GM19438 (cell line): ENCODE measurements at regions not wholly inside any gene's neighbourhood (a gene's known extent, or its start where the extent isn't known, plus 50 kb on each side); places are given as distances from the start of the nearest gene placed in this dataset.
"Not testable (repeated sequence)": the region's sequence is repeated elsewhere in the genome, so short reads cannot be mapped to it uniquely, and the experiment has no call there.

Experiments
- ATAC-seq: cut with Tn5 transposase; IDR thresholded peaks from one replicate; pipeline ENCODE4 v1.9.1; 2021; ENCODE audit warnings: low read depth; ENCODE audit not compliant: unreplicated experiment

DNA sequence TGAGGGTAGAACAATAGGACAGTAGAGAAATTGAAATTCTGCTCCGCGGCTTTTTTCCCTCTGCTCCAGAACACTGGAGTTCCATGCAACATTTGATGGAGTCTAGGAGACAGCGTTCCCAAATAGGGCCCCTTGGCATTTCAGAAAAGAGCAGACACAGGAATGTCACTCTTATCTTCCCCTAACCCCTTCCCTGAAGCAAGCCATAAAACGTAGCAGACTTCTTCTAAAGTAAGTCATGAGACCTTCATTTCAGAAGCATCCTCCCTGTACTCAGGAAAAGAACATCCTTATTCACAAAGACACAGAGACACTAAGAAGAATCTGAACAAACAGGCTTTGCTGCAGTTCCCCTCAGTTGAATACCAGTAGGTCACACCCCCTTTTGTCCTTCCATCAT, 296.1 kb upstream of the SOX9 start:
- ATAC-seq = no peak

DNA sequence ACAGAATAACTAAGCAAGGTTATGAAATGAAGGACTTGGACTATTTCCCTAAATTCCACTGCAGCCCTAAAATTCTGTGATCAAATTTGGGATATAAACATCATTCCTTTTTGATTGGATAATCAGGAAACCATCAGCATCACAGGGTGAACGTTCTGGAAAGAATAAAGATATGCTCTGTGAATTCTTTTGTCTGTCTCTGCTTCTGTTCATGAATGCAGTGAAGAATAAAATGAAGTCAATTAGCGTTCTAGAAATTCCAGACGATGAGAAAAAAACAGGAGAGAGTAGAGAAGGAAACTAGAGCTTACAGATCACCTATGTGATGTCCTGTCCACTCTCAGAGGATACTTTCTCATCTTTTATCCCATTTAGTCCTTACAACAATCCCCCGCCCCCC, 295.1 kb upstream of the SOX9 start:
- ATAC-seq = no peak

DNA sequence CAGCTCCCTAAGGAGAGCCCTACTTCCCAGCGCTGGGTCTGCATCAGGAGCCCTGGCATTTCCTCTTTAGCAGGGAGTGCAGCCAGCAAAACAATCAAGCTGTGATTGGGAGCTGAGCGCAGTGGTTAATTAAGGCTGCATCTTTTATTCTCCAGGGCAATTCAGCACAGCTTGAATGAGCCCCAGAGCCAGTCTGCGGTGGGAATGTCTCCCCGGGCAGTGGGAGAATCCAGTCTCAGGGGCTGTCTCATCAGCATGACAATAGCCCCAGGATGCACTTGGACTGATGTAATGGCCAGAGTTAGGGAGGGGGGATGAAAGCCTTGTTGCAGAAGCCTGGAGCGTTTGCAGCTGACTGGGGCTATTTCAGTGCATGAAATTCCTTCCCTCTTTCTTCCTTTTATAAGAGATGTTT, 292.6 kb upstream of the SOX9 start:
- ATAC-seq = no peak

DNA sequence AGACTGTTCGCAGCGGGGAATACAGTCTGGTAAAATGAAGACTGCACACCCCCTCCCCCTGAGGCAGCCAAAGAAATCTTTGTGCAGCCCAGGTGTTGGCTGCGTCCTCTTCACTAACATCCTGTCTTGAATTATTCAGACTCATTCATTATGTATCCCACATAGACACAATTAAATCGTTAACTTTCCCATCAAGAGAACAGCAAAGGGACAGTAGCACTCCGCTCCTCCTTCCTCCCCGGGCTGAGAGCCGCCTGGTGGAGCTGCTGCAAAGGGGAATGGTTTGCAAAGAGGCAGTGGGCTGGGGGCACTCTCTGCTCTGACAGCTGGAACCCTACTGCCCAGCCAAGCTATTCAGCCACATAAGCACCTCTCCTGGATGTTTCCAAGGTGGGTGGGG, 290.0 kb upstream of the SOX9 start:
- ATAC-seq = no peak

DNA sequence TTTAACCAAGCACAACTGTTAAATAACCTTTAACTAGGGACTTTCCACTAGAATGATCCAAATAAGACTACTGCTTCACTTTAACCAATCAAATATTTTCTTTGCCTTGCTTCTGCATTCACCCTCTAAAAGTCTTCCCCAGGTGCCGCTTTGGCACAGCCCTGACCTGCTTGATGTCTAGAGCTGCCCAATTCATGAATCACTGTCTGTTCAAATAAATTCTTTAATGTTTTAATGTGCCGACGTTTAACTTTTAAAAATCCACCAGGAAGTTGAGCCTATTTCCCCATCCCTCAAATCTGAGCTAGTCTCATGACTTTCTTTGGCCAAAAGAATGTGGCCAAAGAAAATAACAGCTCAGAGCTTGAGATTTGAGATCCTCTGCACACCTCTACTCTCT, 277.8 kb upstream of the SOX9 start:
- ATAC-seq = no peak

DNA sequence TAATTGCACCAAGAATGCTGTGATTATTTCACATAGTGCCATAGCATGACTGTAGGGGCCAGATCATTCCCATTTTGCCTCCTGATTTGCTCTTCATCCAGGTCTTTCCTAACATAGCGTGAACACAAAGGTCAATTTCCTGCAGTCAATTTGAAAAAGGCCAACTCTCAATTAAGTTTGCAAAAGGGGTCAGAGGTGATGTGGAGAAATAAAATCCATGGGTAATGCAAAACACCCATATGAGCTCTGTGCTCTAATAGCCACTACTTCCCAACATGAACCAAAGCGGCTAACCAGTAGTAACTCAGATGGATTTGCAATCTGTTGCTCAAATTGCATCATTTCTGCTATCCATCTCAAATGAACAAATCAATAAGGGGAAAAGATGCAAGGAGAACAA, 275.5 kb upstream of the SOX9 start:
- ATAC-seq = no peak

DNA sequence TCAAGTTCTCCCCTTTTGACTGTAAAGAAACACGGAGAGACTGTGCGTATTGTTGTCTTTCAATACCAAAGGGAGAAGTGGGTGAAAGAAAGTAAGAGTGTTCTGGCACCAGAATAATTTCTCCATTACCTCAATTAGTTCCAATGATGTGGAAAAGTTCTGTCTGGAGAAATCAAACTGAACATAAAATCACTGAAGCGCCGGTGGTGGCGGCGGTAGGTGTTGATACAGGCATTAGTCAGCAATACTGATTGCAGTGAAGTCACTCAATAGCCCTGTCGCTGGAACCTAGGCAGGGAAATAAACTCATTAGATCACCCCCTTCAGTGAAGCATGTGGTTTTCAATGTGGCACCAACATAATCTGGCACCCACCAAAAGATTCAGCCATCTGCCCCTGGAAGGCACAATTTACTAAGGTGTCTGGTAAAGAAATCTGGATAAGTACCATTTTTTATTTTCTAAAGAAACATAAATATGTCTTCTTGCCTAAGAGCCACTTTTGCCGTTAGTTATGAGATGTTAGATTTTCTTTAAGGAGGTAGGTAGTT, 274.2 kb upstream of the SOX9 start:
- ATAC-seq = no peak

DNA sequence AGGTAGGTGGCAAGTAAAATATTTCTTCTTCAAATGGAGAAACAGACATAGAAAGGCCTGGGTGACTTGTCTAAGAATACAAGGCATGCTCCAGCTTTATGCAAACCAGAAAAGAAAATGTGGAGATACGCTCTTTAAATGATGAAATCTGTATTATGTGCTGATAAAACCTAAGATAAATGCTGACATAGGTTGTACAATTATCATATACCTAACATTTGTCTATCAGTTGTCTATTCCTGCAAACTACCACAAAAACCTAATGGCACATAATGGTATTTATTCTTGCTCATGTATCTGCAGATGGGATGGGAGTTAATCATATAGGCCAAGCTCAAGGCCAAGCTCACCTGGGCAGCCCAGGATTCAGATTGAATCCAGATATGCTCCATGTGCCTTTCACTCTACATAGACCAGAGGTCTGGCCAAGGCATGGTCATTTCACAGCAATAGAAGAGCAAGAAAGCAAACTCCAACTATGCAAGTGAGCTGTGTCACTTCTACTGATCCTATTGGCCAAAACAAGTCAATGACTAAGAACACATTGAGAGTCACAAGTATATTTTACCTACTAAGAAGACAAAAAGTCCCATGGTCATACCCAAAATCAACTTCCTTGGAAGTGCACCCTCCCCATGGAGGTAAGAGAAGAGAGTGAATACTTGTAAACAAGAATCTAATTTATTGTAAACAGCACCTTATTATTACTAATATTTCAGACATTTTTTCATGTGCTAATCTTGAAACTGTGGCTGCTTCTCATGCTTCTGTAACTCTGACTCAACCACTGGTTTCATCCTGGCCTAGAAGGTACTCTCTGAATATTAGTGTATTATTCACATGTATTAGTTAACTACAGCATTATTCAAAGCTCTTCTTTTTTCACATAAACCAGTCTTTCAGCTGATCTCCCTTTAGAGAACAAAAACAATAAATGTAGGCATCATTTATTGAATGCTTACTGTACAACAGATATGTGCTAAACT, 270.7 kb upstream of the SOX9 start:
- ATAC-seq = no peak

DNA sequence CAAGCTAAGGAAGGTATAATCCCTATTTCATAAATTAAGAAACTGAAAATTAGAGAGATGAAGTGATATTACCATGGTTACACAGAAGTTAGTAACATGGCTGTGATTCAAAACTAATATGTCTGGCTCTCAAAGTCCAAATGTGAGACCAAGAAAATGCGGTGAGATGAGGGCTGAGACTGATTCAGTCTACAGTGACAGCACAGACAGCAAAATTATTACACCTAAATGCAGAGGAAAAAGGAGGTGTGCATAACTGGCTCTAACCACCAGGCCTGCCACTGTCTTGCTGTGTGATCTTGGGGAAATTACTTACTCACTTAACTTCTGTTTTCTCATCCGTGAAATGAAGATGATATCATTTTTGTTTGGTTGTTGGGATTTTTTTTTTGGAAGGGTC, 270.0 kb upstream of the SOX9 start:
- no peak for ATAC-seq

DNA sequence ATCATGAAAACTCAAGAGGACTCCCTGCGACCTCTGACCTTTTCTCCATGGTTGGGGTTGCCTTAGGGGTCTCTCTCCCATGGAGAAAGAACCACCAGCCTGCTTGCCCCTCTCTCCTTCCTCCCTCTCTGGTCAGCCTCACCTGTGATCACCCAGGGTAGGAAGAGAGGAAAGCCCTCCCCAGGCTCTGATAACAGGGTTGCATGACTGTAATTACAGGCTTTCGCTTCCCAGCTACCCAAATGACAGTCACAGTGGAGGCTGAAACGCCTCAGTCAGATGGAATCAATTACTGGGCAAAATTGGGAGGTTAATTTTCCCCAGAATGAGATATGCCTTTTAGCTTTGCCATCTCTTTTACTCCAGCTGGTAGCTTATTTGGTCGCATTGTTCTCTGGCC, 265.8 kb upstream of the SOX9 start:
- no peak for ATAC-seq

DNA sequence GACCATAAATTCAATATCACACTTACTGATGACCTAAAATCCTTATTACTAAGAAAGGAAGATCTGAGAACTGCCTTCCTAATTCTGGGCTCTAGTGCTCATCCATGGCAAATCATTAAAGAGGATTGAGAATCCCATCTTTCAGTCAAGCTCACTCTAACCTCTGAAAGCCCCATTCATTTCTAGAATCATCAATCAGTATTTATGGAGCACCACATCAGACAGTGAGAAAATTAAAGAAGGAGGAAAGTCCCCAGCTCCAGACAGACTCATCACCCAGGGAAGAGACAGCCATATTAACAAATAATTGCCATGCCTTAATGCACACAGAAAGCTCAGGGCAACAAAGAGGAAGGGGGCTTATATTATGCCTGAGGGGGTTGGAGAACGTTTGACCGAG, 256.1 kb upstream of the SOX9 start:
- ATAC-seq = no peak

DNA sequence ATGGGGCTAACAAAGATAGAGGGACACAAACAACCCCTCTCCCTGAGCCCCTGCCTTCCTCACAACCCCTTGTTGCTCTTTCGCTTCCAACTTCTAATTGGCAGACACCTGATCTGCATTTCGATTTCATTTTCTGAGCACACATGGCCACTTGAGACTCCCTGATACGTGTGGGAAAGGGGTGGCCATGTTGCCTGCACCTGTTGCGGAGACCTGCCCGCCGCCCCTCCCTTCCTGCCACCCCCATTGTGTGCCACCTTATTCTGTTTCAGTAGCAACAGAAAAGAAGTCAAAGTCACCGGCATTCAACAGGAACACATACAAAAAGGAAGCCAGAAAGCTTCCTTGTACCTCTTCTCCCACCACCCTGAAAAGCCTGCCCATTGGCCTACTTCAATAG, 254.7 kb upstream of the SOX9 start:
- no peak for ATAC-seq

DNA sequence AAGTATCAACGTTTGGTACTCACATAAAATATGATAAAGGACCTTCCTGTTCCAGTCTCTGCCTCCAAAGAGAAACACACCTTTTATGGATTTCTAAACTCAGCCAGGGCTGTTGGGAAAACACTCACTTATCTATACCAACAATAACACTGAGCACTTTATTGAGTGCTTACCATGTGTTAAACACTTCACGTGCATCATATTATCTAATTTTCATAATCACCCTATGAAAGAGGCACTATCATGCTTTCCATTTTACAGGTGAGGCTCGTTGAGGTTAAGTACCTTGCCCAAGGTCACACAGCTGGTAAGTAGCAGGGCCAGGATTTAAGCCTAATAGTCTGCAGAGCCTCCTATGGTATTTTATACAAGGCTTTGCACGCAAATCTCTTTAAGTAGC, 251.5 kb upstream of the SOX9 start:
- no peak for ATAC-seq

DNA sequence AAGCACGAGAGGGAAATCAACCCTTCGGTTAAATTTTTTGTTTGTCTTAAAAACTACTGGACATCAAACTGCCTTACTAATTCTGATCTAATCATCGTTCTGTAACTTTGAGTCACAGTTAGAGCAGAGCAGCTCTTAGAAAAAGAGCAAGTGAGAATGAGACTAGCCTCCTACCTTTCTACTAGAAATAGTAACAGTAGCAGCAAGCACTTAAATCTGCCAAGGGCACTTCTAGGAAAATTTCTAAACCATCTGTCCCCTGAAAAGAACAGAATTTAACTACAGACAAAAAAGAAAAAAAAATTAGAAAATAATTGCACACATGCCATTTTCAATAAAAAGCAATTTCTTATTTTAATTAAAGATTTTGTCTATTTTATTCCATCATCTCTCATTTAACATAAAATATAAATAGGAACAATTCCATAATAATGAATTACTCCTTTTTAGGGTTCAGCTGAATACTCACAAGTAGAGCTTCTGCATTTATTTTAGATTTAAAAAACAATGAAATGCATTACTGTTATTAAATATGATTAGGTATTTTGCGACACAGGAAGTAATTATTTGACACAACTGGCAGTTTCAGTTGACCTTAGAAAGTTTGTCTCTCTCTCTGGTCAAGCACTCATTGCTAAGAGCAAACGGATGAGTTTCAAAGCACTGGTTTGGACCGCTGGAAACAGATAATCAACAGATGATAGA, 250.8 kb upstream of the SOX9 start:
- ATAC-seq = no peak

DNA sequence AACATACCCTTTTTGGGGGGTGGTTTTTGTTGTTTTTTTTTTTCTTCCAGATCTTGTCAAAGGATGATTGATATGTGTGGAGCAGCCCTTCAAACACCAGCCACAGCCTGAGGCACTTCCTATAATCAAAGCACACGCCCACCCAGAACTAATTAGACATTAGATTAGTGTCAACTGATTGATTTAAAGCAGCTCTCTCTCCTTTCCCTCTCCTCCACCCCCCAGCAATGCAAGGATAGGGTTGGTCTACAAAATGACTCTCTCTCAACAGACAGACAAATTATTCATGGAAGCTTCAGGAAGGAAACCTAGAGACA, 250.3 kb upstream of the SOX9 start:
- ATAC-seq = no peak

DNA sequence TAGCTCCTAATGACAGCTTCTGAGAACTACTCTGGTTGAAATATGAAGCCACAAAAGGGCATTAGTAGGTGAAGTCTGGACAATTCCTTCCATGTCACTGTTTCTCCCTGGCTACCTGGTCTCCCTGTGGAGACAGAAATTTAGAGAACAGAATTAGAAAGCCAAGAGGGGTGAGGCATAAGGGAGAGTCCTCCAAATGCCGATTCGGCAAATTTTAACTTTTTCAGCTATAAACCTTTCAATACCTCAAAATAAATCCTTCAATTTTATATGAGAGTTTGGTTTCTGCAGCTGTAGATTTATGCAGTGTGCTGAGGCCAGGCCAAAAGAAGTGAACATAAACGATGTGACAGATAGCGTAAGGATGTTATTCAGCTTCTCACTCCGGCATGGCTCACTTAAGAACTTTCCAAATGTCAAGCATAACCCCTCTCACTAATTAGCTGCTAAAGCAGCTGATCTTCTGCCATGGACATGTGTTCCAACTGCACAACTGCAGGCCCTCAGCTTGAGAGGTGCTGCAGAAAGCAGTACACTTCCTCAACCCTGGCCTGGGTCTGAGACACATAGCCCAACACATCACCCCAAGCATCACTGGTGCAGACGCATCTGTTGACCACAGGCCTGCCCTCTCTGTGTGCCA, 247.9 kb upstream of the SOX9 start:
- no peak for ATAC-seq

DNA sequence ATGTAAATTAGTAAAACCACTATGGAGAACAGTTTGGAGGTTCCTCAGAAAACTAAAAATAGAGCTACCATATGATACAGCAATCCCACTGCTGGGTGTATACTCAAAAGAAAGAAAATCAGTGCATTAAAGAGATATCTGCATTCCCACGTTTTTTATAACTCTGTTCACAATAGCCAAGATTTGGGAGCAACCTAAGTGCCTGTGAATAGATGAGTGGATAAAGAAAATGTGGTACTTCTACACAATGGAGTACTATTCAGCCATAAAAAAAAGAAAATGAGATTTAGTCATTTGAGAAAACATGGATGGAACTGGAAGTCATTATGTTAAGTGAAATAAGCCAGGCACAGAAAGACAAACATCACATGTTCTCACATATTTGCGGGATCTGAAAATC, 246.0 kb upstream of the SOX9 start:
- not testable (repeated sequence) for ATAC-seq

DNA sequence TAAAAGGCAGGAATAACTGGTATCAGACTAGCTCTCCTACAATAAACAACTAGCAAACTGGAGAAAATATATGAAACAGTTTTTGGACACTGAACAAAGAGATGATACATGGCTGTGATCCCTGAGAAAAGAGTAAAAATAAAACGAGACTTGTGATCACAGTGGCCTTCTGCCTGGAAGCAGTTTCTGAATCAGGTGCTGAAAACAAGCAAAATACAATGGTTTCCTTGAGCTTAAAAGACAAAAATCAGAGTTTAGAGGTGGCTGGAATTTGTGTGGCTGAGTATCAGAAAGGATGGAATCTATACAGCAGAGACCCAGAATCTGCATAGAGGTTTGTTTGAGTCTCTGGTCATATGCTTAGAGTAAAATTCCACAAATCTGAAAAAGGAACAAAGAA, 242.5 kb upstream of the SOX9 start:
- ATAC-seq = no peak

DNA sequence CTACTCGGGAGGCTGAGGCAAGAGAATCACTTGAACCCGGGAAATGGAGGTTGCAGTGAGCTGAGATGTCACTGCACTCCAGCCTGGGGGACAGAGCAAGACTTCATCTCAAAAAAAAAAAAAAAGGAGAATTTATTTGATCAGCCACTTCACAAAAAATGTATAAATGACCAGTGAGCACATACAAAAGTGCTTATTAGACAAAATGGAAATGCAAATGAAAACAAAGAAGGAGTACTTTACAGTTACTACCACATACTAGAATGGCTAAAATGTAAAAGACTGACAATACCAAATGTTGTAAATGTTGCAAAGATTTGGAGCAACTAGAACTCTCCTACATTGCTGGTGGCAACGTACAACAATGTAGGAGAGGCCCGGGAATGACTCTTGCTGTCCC, 241.8 kb upstream of the SOX9 start:
- no peak for ATAC-seq

DNA sequence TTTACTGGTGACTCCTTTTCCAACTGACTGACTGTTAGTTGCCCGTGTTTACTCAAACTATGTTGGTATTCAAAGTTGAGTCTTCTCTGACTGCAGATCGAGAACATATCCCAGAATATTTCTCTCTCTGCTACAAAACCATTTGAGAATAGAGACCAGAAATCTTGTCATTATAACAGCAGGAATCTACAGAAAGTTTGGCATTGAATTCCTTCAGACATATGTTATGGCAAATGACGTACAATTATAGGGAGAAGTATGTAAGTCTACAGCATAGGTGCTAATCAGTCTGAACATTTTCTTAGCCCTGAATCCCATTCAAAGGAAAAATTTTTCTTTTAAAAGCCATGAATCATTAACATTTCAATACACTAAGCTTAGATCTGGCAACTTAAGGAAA, 239.8 kb upstream of the SOX9 start:
- ATAC-seq = no peak

DNA sequence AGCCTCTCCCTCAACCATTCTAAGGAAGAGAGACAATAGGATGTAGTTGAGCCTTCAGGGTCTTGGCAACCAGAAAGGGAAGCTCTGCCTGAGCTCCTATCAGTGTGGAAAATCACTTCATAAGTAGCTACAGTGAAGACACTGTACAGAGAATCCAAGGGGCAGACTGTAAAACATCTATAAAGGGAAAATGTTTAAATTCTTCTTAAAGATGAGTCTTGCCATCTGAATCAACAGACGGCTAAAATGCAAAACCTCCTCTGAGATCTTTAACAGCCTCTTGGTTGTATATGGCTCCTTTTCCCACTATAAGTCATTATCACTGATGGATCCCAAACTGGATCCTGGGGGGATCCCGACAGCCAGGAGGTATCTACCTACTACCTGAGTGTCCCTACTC, 239.2 kb upstream of the SOX9 start:
- ATAC-seq = no peak
